IPS-18a (cell line): ENCODE measurements at regions not wholly inside any gene's neighbourhood (a gene's known extent, or its start where the extent isn't known, plus 50 kb on each side); places are given as distances from the start of the nearest gene placed in this dataset.
"Not testable (repeated sequence)": the region's sequence is repeated elsewhere in the genome, so short reads cannot be mapped to it uniquely, and the experiment has no call there.

Experiments used
- H3K27ac ChIP-seq: one replicate; pipeline ENCODE4 v1.5.1; 2013; ENCODE audit warnings: low read length
- H3K27me3 ChIP-seq: one replicate; pipeline ENCODE4 v1.6.1; 2013; ENCODE audit warnings: mild to moderate bottlenecking, low read length; ENCODE audit not compliant: control insufficient read depth, insufficient read depth
- H3K36me3 ChIP-seq: one replicate; pipeline ENCODE4 v1.6.1; 2013; ENCODE audit warnings: low read depth, low read length; ENCODE audit not compliant: control insufficient read depth
- H3K4me1 ChIP-seq: one replicate; pipeline ENCODE4 v1.6.1; 2013; ENCODE audit warnings: low read depth, low read length; ENCODE audit not compliant: control insufficient read depth
- H3K4me3 ChIP-seq: one replicate; pipeline ENCODE4 v1.5.1; 2013; ENCODE audit warnings: low read length
- H3K9ac ChIP-seq: one replicate; pipeline ENCODE4 v1.6.1; 2013; ENCODE audit warnings: mild to moderate bottlenecking, low read length, moderate library complexity
- H3K9me3 ChIP-seq: one replicate; pipeline ENCODE4 v1.6.1; 2013; ENCODE audit warnings: low read depth, low read length; ENCODE audit not compliant: control insufficient read depth

DNA sequence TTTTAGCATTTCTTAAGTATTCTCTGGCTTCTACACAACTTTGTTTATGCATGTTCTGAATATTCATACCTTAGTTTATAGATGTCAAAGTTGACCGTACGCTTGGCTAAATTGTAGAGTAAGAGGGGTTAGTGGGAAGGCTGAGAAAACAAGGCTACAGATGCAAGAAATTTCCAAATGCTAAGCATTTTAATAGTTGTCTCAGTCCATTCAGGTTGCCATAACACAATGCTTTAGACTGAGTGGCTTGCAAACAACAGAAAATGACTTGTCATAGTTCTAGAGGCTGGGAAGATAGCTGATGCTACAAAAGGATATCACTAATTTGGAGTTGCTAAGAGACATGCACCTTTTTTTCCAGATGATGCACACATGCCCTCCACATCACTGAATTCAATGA lies 53.0 kb upstream of the C1QTNF3 start:
- H3K27me3 ChIP-seq, H3K4me1 ChIP-seq, H3K9me3 ChIP-seq, H3K27ac ChIP-seq, H3K36me3 ChIP-seq, H3K9ac ChIP-seq, H3K4me3 ChIP-seq: not testable (repeated sequence)

GRCh38 chr5:34099891-34100290 lies 56.9 kb upstream of the C1QTNF3 start:
- H3K9ac ChIP-seq, H3K27ac ChIP-seq, H3K4me1 ChIP-seq, H3K27me3 ChIP-seq, H3K4me3 ChIP-seq, H3K9me3 ChIP-seq, H3K36me3 ChIP-seq: not testable (repeated sequence)

GRCh38 chr5:34101567-34101966 lies 58.6 kb upstream of the C1QTNF3 start:
- H3K4me3 ChIP-seq, H3K9ac ChIP-seq, H3K27ac ChIP-seq, H3K9me3 ChIP-seq, H3K4me1 ChIP-seq, H3K27me3 ChIP-seq, H3K36me3 ChIP-seq: not testable (repeated sequence)

DNA sequence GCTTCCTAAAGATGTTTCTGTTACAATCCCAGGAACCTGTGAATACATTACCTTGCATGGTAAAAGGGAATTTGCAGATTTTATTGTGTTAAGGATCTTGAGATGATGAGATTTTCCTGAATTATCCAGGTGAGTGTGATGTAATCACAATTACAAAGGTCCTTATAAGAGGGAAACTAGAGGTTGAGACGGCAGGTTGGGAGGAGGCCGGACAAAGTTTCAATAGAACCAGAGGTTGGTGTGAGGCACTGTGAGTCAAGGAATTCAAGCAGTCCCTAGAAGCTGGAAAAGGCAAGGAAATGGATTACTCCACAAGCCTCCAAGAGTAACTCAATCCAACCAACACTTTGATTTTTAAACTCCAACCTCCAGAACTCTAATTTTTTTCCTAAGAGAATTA lies 65.9 kb upstream of the C1QTNF3 start:
- not testable (repeated sequence) for H3K27me3 ChIP-seq, H3K4me1 ChIP-seq, H3K27ac ChIP-seq, H3K9ac ChIP-seq, H3K9me3 ChIP-seq, H3K36me3 ChIP-seq, H3K4me3 ChIP-seq

- not testable (repeated sequence) for H3K9me3 ChIP-seq, H3K4me1 ChIP-seq, H3K4me3 ChIP-seq, H3K27ac ChIP-seq, H3K27me3 ChIP-seq, H3K36me3 ChIP-seq, H3K9ac ChIP-seq
Observed at GRCh38 chr5:34124280-34124679, 81.3 kb upstream of the C1QTNF3 start.

DNA sequence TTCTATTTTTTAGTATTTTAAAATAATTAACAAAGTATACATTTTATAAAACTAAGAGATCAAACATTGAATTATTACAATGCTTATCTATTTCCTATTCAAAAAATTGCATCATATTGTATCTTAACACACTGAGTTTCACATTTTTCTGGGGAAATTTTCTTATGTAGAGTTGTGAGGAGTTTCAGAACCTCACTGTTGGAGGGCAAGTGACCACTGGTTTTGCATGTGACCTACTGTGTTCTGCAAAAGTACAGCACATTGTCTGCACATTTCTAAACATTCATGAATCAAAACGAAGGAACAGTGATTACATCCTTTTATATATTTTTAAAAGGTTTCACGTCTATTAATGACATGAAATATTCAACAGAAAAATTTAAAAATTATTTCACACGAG lies 82.3 kb upstream of the C1QTNF3 start:
- not testable (repeated sequence) for H3K27ac ChIP-seq, H3K36me3 ChIP-seq, H3K9ac ChIP-seq

GRCh38 chr5:34126741-34127140 lies 83.7 kb upstream of the C1QTNF3 start:
- not testable (repeated sequence) for H3K27ac ChIP-seq, H3K9ac ChIP-seq, H3K4me3 ChIP-seq, H3K4me1 ChIP-seq, H3K36me3 ChIP-seq, H3K27me3 ChIP-seq, H3K9me3 ChIP-seq

More for the DNA sequence above, 82.3 kb upstream of the C1QTNF3 start:
- H3K9me3 ChIP-seq, H3K4me1 ChIP-seq, H3K27me3 ChIP-seq, H3K4me3 ChIP-seq: not testable (repeated sequence)

DNA sequence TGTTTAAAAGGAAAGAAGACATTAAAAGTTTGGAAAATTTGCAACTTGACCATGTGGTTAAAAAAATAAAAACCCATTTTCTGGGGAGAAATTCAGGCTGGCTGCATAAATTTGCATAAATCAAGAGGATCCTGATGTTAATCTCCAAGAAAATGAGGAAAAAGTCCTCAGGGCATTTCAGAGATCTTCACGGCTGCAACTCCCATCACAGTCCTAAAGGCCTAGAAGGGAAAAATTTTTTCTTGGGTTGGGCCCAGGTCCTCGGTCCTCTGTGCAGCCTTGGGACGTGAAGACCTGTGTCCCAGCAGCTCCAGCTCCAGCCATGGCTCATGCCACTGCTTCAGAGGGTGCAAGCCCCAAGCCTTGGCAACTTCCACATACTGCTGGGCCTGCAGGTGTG lies 84.8 kb upstream of the C1QTNF3 start:
- H3K27me3 ChIP-seq, H3K9ac ChIP-seq: not testable (repeated sequence)

DNA sequence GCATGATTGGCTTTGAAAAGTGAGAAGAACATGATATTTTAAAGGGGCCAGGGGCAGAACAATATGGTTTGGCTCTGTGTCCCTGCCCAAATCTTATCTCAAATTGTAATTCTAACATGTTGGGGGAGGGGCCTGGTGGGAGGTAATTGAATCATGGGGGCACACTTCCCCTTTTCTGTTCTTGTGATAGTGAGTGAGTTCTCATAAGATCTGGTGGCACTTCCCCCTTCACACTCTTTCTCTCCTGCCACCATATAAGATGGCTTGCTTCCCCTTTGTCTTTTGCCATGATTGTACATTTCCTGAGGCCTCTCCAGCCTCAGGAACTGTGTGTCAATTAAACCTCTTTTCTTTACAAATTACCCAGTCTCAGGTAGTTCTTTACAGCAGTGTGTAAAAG lies 85.9 kb upstream of the C1QTNF3 start:
- H3K27me3 ChIP-seq, H3K9ac ChIP-seq, H3K4me3 ChIP-seq, H3K9me3 ChIP-seq, H3K27ac ChIP-seq, H3K36me3 ChIP-seq, H3K4me1 ChIP-seq: not testable (repeated sequence)

More for the DNA sequence above, 84.8 kb upstream of the C1QTNF3 start:
- H3K27ac ChIP-seq, H3K4me3 ChIP-seq, H3K9me3 ChIP-seq, H3K36me3 ChIP-seq, H3K4me1 ChIP-seq: not testable (repeated sequence)

GRCh38 chr5:34154988-34155387 lies 112.0 kb upstream of the C1QTNF3 start:
- not testable (repeated sequence) for H3K36me3 ChIP-seq, H3K27me3 ChIP-seq, H3K9ac ChIP-seq, H3K4me3 ChIP-seq, H3K9me3 ChIP-seq, H3K27ac ChIP-seq, H3K4me1 ChIP-seq

DNA sequence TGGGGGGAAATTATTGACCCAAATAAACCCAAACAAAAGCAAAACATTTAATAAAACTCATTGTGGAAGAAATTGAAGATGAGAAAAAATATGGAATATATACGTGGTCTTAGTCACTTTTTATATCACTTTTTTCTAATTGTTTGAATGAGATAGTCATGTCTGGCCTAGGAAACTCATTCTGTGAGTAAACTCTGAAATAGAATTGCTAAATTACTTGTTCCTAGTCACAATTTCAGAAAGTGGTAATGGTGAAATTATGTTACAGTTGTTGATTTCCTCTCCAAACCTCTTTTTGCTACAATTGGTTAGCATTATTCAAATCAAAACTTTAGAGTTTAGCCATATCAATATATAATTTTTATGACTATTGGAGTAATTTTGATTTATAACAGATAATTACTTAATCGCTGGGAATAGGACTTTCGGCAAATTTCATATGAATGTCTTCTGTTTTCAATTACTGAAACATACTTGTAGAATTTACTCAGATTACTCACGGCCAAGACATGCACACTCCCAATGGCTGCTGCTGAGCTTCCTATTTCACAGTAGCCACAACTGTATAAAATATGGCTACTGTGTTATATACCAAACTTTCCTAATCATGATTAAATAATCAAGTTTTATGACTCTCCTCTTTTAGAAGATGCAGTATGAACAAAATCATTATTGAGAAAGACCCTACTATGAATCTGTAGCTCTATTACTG lies 113.8 kb upstream of the C1QTNF3 start:
- H3K4me1 ChIP-seq, H3K4me3 ChIP-seq, H3K9ac ChIP-seq, H3K9me3 ChIP-seq, H3K27me3 ChIP-seq, H3K36me3 ChIP-seq, H3K27ac ChIP-seq: not testable (repeated sequence)

DNA sequence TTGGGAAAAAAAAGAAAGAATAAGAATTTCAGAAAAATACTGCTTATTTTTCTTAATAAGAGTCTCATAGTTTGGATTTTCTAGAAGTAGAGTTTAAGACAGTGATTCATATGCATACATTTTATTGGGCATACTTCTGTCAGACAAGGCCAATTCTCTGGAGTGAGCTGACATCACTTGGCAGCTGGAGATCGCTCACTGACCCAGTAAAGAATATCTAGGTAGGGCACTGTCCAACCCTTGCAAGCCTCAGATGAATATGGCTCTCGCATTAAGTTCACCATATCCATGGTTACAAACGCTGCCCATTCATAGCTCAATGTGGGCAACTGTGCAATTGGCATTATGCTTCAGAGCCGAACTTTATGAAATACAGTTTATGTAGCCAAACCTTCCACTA lies 117.9 kb upstream of the C1QTNF3 start:
- H3K4me1 ChIP-seq, H3K9me3 ChIP-seq, H3K27ac ChIP-seq, H3K36me3 ChIP-seq, H3K4me3 ChIP-seq, H3K27me3 ChIP-seq, H3K9ac ChIP-seq: not testable (repeated sequence)
